ENCODE measurements at regions not wholly inside any gene's neighbourhood (a gene's known extent, or its start where the extent isn't known, plus 50 kb on each side); places are given as distances from the start of the nearest gene placed in this dataset.

DNA sequence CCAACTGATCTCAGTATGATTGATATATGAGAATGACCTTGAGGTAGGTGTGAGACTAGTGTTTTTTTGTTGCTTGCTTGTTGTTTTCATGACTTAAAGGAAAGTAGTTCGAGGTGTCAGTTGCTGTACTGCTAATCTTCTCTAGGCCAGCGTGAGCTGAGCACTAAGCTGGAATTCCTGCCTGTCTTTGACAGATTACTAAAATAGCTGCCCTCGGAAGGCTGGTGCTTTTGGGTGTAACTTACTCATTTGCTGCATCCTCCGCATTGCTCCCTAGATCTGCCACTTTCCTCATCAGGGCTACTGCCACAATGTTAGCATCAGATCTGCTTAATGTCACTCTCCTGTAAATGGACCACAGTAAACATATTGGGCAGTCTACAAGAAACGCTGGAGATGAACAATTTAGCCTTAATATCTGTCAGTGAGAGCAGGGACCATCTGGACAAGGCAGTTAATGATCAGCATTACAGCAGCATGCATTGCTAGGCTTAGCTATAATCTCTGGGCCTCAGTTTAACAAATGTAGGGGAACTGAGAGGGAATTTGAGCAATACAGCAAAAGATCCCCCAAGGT lies 106.6 kb upstream of the CDH6 start:
- Histone ChIP-seq H3K9me3 (no peaks in the 10 kb centered on the region), H3K4me3 (no peak overlapping the region), H3K4me1 (no peaks in the 10 kb centered on the region), H3K36me3 (no peaks in the 10 kb centered on the region), H3K27ac (no peak overlapping the region), H3K27me3 (no peaks in the 10 kb centered on the region)
- DNase-seq (ENCODE audit: low spot score in 2 of 2), result no peak
- 65% methylated on average over 5 of the region's 5 CpGs for WGBS
- TF ChIP-seq POLR2A (IDR thresholded peaks at IDR 0.05) (no peak), POLR2AphosphoS5 (IDR thresholded peaks at IDR 0.05) (no peak), CTCF (IDR thresholded peaks at IDR 0.05) (no peak), EP300 (IDR thresholded peaks at IDR 0.05) (no peak)

DNA sequence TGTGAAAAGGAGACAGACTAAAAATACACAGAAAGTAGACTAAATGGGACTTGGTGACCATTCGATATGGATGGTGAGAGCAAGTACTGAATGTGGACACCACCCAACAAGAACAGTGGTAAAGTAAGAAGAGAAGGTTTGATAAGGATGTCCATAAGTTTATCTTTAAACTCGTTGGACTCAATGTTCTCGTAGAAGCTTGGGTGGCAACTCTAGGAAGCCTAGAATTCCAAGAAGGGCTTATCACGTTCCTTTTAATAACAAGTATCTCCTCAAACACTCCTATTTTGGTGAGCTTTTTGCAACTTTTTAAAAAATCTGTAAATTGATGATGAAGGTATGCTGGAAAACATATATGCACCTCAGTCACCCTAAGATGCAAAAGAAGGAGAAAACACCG lies 108.6 kb upstream of the CDH6 start:
- Histone ChIP-seq H3K27me3 (no peaks in the 10 kb centered on the region), H3K9me3 (no peaks in the 10 kb centered on the region), H3K4me3 (no peak overlapping the region), H3K27ac (no peak overlapping the region), H3K4me1 (no peaks in the 10 kb centered on the region), H3K36me3 (no peaks in the 10 kb centered on the region)
- TF ChIP-seq EP300 (IDR thresholded peaks at IDR 0.05) (no peak), POLR2A (IDR thresholded peaks at IDR 0.05) (no peak), CTCF (IDR thresholded peaks at IDR 0.05) (no peak), POLR2AphosphoS5 (IDR thresholded peaks at IDR 0.05) (no peak)
- WGBS, result 91% methylated on average over 5 of the region's 5 CpGs
- DNase-seq (ENCODE audit: low spot score in 2 of 2), result no peak

DNA sequence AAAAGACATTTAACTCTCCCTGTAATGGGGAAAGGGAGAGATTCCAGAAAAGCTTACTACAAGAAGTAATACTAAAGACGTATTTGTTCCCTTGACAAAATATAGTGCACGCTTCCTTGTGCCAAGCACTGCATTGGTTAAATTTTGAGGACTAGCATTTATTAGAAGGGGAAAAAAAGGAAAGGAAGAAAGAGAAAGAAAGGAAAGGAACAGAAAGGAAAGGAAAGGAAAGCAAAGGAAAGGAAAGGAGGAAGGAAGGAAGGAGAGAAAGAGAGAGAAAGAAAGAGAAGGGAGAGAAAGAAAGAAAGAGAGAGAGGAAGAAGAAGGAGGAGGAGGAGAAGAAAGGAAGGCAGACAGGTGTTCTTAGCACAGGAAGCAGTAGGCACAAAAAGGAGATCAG lies 110.1 kb upstream of the CDH6 start:
- TF ChIP-seq POLR2AphosphoS5 (IDR thresholded peaks at IDR 0.05), result no peak
- 93% methylated on average over 2 of the region's 2 CpGs for WGBS
- Histone ChIP-seq H3K36me3 (no peaks in the 10 kb centered on the region), H3K27ac (no peak overlapping the region), H3K27me3 (no peaks in the 10 kb centered on the region), H3K4me1 (peaks cover 2% of the 10 kb centered on the region), H3K4me3 (no peak overlapping the region), H3K9me3 (no peaks in the 10 kb centered on the region)
- DNase-seq (ENCODE audit: low spot score in 2 of 2), result no peak

DNA sequence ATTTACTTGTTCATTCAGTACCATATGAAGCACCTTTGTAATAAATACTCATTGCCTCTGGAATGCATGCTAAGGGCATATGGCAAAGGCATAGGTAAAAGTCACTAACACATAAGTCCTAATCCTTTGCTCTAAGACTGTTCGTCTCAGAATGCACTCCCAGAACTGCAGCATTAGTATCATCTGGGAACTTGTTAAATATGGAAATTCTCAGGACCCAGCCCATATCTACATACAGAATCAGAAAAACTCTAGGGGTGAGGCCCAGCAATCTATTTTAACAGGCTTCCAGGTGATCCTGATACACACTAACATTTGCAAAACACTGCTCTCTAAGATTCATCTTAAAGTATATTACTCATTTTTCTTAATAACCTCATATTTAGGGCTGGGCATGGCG lies 113.8 kb upstream of the CDH6 start:
- DNase-seq (ENCODE audit: low spot score in 2 of 2), result no peak
- TF ChIP-seq CTCF (IDR thresholded peaks at IDR 0.05) (no peak), EP300 (IDR thresholded peaks at IDR 0.05) (no peak), POLR2AphosphoS5 (IDR thresholded peaks at IDR 0.05) (no peak), POLR2A (IDR thresholded peaks at IDR 0.05) (no peak)
- H3K27ac ChIP-seq, result no peak overlapping the region
- H3K4me1 ChIP-seq, result peaks cover 2% of the 10 kb centered on the region
- H3K36me3 ChIP-seq, result no peaks in the 10 kb centered on the region
- H3K4me3 ChIP-seq, result no peak overlapping the region
- no peaks in the 10 kb centered on the region for H3K9me3 ChIP-seq
- 61% methylated on average over 2 of the region's 2 CpGs for WGBS
- H3K27me3 ChIP-seq, result no peaks in the 10 kb centered on the region

DNA sequence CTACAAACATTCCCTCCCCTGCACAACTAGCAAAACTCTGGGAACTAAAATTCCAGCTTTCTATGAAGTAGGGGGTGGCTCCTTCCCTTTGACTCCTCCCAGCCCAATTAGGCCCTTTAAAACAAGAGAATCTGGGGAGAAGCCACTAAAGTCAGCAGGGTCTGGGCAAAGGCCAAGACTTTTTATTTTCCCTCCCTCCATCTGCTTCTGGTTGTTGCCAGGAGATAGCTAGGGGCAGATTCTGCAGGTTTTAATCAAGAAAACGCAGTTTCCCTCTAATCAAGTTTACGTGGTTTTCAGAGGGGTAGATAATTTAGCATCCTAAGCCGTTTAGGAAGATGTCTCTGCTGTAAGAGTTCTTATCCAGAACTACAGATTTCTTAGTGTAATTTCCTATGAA lies 114.5 kb upstream of the CDH6 start:
- Histone ChIP-seq H3K4me1 (peaks cover 2% of the 10 kb centered on the region), H3K27ac (no peak overlapping the region), H3K9me3 (no peaks in the 10 kb centered on the region), H3K36me3 (no peaks in the 10 kb centered on the region), H3K27me3 (no peaks in the 10 kb centered on the region), H3K4me3 (no peak overlapping the region)
- DNase-seq (ENCODE audit: low spot score in 2 of 2), result no peak
- 26% methylated on average over 3 of the region's 3 CpGs for WGBS
- TF ChIP-seq POLR2A (IDR thresholded peaks at IDR 0.05), result no peak
- no peak for TF ChIP-seq POLR2AphosphoS5 (IDR thresholded peaks at IDR 0.05)
- TF ChIP-seq EP300 (IDR thresholded peaks at IDR 0.05), result no peak
- TF ChIP-seq CTCF (IDR thresholded peaks at IDR 0.05), result no peak

DNA sequence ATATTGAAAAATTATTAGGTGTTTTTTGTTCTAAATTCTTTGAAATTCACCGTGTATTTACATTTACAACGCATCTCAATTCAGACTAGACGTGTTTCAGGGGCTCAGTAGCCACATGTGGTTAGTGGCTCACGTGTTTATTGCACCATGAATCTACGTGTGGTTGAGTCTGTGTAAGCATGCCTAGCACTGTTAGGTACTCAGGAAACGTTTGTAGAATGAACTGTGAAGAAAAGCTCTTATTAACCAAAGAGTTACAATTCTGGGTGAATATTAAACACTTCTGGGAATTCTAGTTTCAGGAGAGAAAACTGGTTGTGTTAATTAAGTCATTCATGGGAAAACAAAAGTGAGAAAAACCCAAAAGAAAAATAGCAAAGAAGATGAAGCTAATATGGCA lies 117.5 kb upstream of the CDH6 start:
- H3K4me1 ChIP-seq, result peaks cover 2% of the 10 kb centered on the region
- H3K27ac ChIP-seq, result no peak overlapping the region
- DNase-seq (ENCODE audit: low spot score in 2 of 2), result no peak
- no peaks in the 10 kb centered on the region for H3K27me3 ChIP-seq
- no peaks in the 10 kb centered on the region for H3K9me3 ChIP-seq
- TF ChIP-seq POLR2AphosphoS5 (IDR thresholded peaks at IDR 0.05) (no peak), EP300 (IDR thresholded peaks at IDR 0.05) (no peak), CTCF (IDR thresholded peaks at IDR 0.05) (no peak), POLR2A (IDR thresholded peaks at IDR 0.05) (no peak)
- no peaks in the 10 kb centered on the region for H3K36me3 ChIP-seq
- no peak overlapping the region for H3K4me3 ChIP-seq
- WGBS, result 85% methylated on average over 6 of the region's 6 CpGs
